HG03095 (cell line): ENCODE measurements at regions not wholly inside any gene's neighbourhood (a gene's known extent, or its start where the extent isn't known, plus 50 kb on each side); places are given as distances from the start of the nearest gene placed in this dataset.
"Not testable (repeated sequence)": the region's sequence is repeated elsewhere in the genome, so short reads cannot be mapped to it uniquely, and the experiment has no call there.

ENCODE experiments used
- ATAC-seq: cut with Tn5 transposase; IDR thresholded peaks from one replicate; pipeline ENCODE4 v1.9.1; 2021; ENCODE audit warnings: moderate library complexity; ENCODE audit not compliant: unreplicated experiment

- ATAC-seq: no peak
Observed at GRCh38 chr3:67979342-67979741, 324.9 kb upstream of the SUCLG2 start.

GRCh38 chr3:67977762-67978161 is 323.4 kb upstream of the SUCLG2 start:
- no peak for ATAC-seq

GRCh38 chr3:67976663-67977062 is 322.3 kb upstream of the SUCLG2 start:
- ATAC-seq: no peak

GRCh38 chr3:67964596-67964995 is 310.2 kb upstream of the SUCLG2 start:
- ATAC-seq: no peak

GRCh38 chr3:67957268-67957667 is 302.9 kb upstream of the SUCLG2 start:
- no peak for ATAC-seq

- no peak for ATAC-seq
Observed at GRCh38 chr3:67947808-67948508, 293.5 kb upstream of the SUCLG2 start.

GRCh38 chr3:67946436-67946835 is 292.0 kb upstream of the SUCLG2 start:
- ATAC-seq: no peak

- no peak for ATAC-seq
Observed at GRCh38 chr3:67943546-67943945, 289.1 kb upstream of the SUCLG2 start.

GRCh38 chr3:67941433-67942030 is 287.1 kb upstream of the SUCLG2 start:
- ATAC-seq: no peak

GRCh38 chr3:67940210-67940952 is 286.0 kb upstream of the SUCLG2 start:
- no peak for ATAC-seq

- no peak for ATAC-seq
Observed at GRCh38 chr3:67937498-67938118, 283.2 kb upstream of the SUCLG2 start.

GRCh38 chr3:67930394-67930793 is 276.0 kb upstream of the SUCLG2 start:
- not testable (repeated sequence) for ATAC-seq

- ATAC-seq: no peak
Observed at GRCh38 chr3:67923796-67924195, 269.4 kb upstream of the SUCLG2 start.

GRCh38 chr3:67920969-67921368 is 266.6 kb upstream of the SUCLG2 start:
- no peak for ATAC-seq

GRCh38 chr3:67920311-67920710 is 265.9 kb upstream of the SUCLG2 start:
- ATAC-seq: no peak

GRCh38 chr3:67916353-67916752 is 261.9 kb upstream of the SUCLG2 start:
- no peak for ATAC-seq

GRCh38 chr3:67907735-67908134 is 253.3 kb upstream of the SUCLG2 start:
- no peak for ATAC-seq

GRCh38 chr3:67906261-67906660 is 251.8 kb upstream of the SUCLG2 start:
- ATAC-seq: no peak

- no peak for ATAC-seq
Observed at GRCh38 chr3:67901681-67902080, 247.3 kb upstream of the SUCLG2 start.

GRCh38 chr3:67898916-67899315 is 244.5 kb upstream of the SUCLG2 start:
- ATAC-seq: no peak
